ENCODE measurements at regions not wholly inside any gene's neighbourhood (a gene's known extent, or its start where the extent isn't known, plus 50 kb on each side); places are given as distances from the start of the nearest gene placed in this dataset.

GRCh38 chr6:95856876-95857364 is 158.9 kb upstream of the FUT9 start:
- H3K4me1 ChIP-seq: no peaks in the 10 kb centered on the region
- TF ChIP-seq CTCF (IDR thresholded peaks at IDR 0.05): no peak
- no peak for TF ChIP-seq EP300 (IDR thresholded peaks at IDR 0.05)
- no peak for TF ChIP-seq POLR2AphosphoS5 (IDR thresholded peaks at IDR 0.05)
- TF ChIP-seq POLR2A (IDR thresholded peaks at IDR 0.05): no peak
- 83 to 91% (median 87%) methylated on average over 7 of the region's 7 CpGs for WGBS, 5 donors
- intact Hi-C loops (cut with DNase I; ENCODE audit: low total_unique reads): no loop called here
- no peak overlapping the region for H3K4me3 ChIP-seq
- H3K36me3 ChIP-seq: no peaks in the 10 kb centered on the region
- no peaks in the 10 kb centered on the region for H3K27me3 ChIP-seq
- H3K9me3 ChIP-seq: peaks cover 0 to 7% (median 3%) of the 10 kb centered on the region in 4 donors
- no peak for DNase-seq
- no peak overlapping the region for H3K27ac ChIP-seq

- H3K36me3 ChIP-seq: no peaks in the 10 kb centered on the region
- H3K4me1 ChIP-seq: no peaks in the 10 kb centered on the region
- H3K27ac ChIP-seq: no peak overlapping the region
- H3K4me3 ChIP-seq: no peak overlapping the region
- intact Hi-C loops (cut with DNase I; ENCODE audit: low total_unique reads): no loop called here
- no peaks in the 10 kb centered on the region for H3K9me3 ChIP-seq
- no peak for TF ChIP-seq POLR2A (IDR thresholded peaks at IDR 0.05)
- TF ChIP-seq EP300 (IDR thresholded peaks at IDR 0.05): no peak
- TF ChIP-seq CTCF (IDR thresholded peaks at IDR 0.05): no peak
- TF ChIP-seq POLR2AphosphoS5 (IDR thresholded peaks at IDR 0.05): no peak
- DNase-seq: no peak
- H3K27me3 ChIP-seq: no peaks in the 10 kb centered on the region
These were observed 149.9 kb upstream of the FUT9 start for GRCh38 chr6:95865857-95866256.

DNA sequence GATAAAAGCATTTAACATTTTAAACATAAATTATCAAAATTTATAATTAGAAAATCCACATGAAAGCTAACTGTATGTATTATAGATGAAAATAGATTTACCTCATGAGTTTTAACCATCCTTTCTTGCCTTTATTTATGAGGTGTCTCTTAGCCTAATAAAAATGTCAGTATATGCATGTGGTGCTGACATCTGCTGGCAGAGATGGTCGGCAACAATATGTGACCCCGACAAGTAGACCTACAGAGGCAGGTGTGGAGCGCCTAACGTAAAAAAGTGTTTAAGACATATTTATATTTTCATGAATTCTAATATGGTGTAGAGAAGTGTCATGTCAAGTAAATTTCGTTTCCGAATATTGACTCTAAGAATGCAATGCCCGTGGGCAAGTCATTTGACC is 149.0 kb upstream of the FUT9 start:
- DNase-seq: peak; percentile 38 to 41
- Histone ChIP-seq H3K36me3 (no peaks in the 10 kb centered on the region), H3K4me1 (no peaks in the 10 kb centered on the region), H3K27ac (no peak overlapping the region), H3K9me3 (no peaks in the 10 kb centered on the region), H3K4me3 (no peak overlapping the region), H3K27me3 (no peaks in the 10 kb centered on the region)
- TF ChIP-seq CTCF (IDR thresholded peaks at IDR 0.05) (peak in 1 of 7 experiments; percentile 38), POLR2A (IDR thresholded peaks at IDR 0.05) (no peak)
- intact Hi-C loops (cut with DNase I; ENCODE audit: low total_unique reads): no loop called here
- WGBS, 5 donors: 45 to 50% (median 47%) methylated on average over 7 of the region's 7 CpGs

DNA sequence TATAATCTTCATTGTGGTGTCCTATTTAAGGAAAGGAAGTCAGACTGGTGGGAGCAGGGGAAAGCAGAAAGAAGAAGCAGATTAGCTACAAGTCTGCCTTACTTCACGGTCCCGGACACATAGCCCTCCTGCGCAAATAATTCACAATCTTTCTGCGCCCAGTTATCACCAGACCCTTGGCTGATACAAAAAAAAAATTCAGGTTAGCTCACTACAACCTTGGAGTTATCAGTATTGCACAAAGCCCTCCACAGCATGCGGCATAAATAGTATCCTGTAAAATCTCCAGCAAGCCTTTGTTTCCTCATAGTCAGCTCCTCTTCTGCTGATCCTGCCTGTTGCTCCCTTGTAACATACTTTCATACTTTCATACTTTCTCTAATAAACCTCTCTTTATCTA is 148.6 kb upstream of the FUT9 start:
- Histone ChIP-seq H3K27ac (no peak overlapping the region), H3K9me3 (no peaks in the 10 kb centered on the region), H3K27me3 (no peaks in the 10 kb centered on the region), H3K4me3 (no peak overlapping the region), H3K36me3 (no peaks in the 10 kb centered on the region), H3K4me1 (no peaks in the 10 kb centered on the region)
- intact Hi-C loops (cut with DNase I; ENCODE audit: low total_unique reads): no loop called here
- TF ChIP-seq POLR2AphosphoS5 (IDR thresholded peaks at IDR 0.05) (no peak), EP300 (IDR thresholded peaks at IDR 0.05) (no peak), POLR2A (IDR thresholded peaks at IDR 0.05) (no peak), CTCF (IDR thresholded peaks at IDR 0.05) (no peak)
- DNase-seq: no peak
- 35 to 68% (median 49%) methylated on average over 5 of the region's 5 CpGs for WGBS, 5 donors

All from stomach (tissue), 8 donors.